Heart right ventricle (tissue), 16 donors: ENCODE measurements at regions not wholly inside any gene's neighbourhood (a gene's known extent, or its start where the extent isn't known, plus 50 kb on each side); places are given as distances from the start of the nearest gene placed in this dataset.

Experiments
- ATAC-seq, 8 donors: fragments of 200-7000 bp; cut with Tn5 transposase; one replicate each; pipeline ENCODE4 v1.9.1; 2020; ENCODE audit warnings: mild to moderate bottlenecking in 8 of 8, moderate library complexity in 8 of 8, moderate number of reproducible peaks in 1 of 8
- DNase-seq, 2 donors: peaks; one replicate each; pipeline ENCODE4 v3.0.0-alpha.2; 2020
- H3K27ac ChIP-seq, 10 donors: fragments of 200-600 bp; sonication (generic) in 2 of 10; one replicate each; pipeline versions ENCODE4 v1.5.0 to v1.8.0; 2020 to 2022; ENCODE audit warnings: mild to moderate bottlenecking in 3 of 10
- H3K27me3 ChIP-seq, 7 donors: fragments of 200-600 bp; one replicate each; pipeline ENCODE4 v1.8.0; 2021 to 2022; ENCODE audit warnings: mild to moderate bottlenecking in 2 of 7
- H3K36me3 ChIP-seq, 9 donors: fragments of 200-600 bp; sonication (generic) in 1 of 9; one replicate each; pipeline versions ENCODE4 v1.5.0 to v1.8.0; 2020 to 2022; ENCODE audit warnings: mild to moderate bottlenecking in 2 of 9
- H3K4me1 ChIP-seq, 9 donors: fragments of 200-600 bp; sonication (generic) in 1 of 9; one replicate each; pipeline versions ENCODE4 v1.5.0 to v1.8.0; 2020 to 2022; ENCODE audit warnings: mild to moderate bottlenecking in 4 of 9
- H3K4me3 ChIP-seq, 10 donors: fragments of 200-600 bp; sonication (generic) in 2 of 10; one replicate each; pipeline versions ENCODE4 v1.5.0 to v1.8.0; 2020 to 2022; ENCODE audit warnings: mild to moderate bottlenecking in 7 of 10, moderate library complexity in 2 of 10
- H3K9me3 ChIP-seq, 11 donors: fragments of 200-600 bp in 10 of 11; sonication (generic) in 2 of 11; one replicate each; pipeline versions ENCODE4 v1.5.0 to v1.8.0; 2013 to 2022; ENCODE audit warnings: mild to moderate bottlenecking in 2 of 11, control low read depth in 1 of 11, moderate library complexity in 1 of 11
- WGBS, 2 donors: extraction: QIAGEN DNeasy Blood & Tissue Kit; methylation state at CpG; one replicate each; pipeline ENCODE4 v1.1.7; 2013; ENCODE audit warnings: inconsistent platforms in 1 of 2; 5-methylcytosine and 5-hydroxymethylcytosine counted together
- intact Hi-C, 10 donors: fragments of 100-400 bp; cut with DNase I; formaldehyde crosslinking; loops; one replicate each; pipeline versions ENCODE4 v1.11.1 to v1.14.2; 2022
- TF ChIP-seq, protein P1 (sequence below), 9 donors: fragments of 200-600 bp; sonication (generic) in 2 of 9; IDR thresholded peaks; one replicate each; pipeline versions ENCODE4 v1.5.0 to v1.8.0; 2021 to 2022; ENCODE audit warnings: antibody characterized with exemption in 9 of 9, mild to moderate bottlenecking in 5 of 9, moderate library complexity in 1 of 9
- donor health status: Arrhythmogenic right ventricular cardiomyopathy.
- donor health status: ischemic (EF 13 %, LVEDD 7.1; RV severe dilation, severe dysfunction).
- donor health status: healthy with polysubstance abuse.
- donor health status: DM: no; HTN: yes; CAD: no.
- donor health status: DM: no; HTN: no; CAD: no.
- donor health status: ischemic (EF 25% LVEDD 6.9; RV normal size, moderate dysfunction).
- donor health status: ischemic (EF 25% LVEDD 5.7; RV mildly dilated, moderate dysfunction).
- donor health status: healthy.
- donor health status: DM: yes; HTN: yes; CAD: no.
- donor health status: Ischemic cardiomyopathy.
- donor health status: ischemic (EF 35%, LVEDD 5.7; RV mildly dilated, moderate dysfunction).
- donor health status: nonischemic (EF 11% LVEDD 7.7; RV severe dilation, severe dysfunction).
- donor health status: DM: yes; HTN: yes; CAD: no.
- donor health status: PGD.
- donor health status: ischemic (EF 29% LVEDD 5.4; RV normal size, mild dysfunction).
- donor health status: nonischemic (EF 23%, LVEDD 6.1; RV moderate dilation, normal function).

DNA sequence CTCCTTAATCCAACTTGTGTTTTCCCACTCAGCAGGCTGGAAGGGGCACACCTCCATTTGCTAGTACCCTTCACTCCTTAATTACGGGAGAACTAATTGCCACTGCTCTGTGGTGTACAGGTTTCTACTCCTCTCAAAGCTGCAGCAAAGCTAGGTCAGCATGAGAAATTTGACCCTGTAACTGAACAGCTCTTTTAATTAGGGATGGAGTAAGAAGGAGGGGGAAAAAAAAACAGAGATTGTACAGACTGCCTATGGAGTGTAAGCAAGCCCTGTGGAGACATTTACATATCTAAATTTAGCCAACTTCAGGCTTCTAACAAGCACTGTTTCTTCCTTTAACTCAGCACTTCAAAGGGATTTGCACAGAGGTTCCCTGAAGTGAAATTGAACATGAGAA is 629.7 kb upstream of the SETBP1 start:
- DNase-seq (no peak), ATAC-seq (peak in 1 of 8 donors; percentile 44)
- H3K36me3 ChIP-seq = no peaks in the 10 kb centered on the region
- peaks cover 0 to 7% (median 0%) of the 10 kb centered on the region in 9 donors for H3K4me1 ChIP-seq
- H3K9me3 ChIP-seq = no peaks in the 10 kb centered on the region
- H3K27ac ChIP-seq = no peak overlapping the region
- WGBS, 2 donors = 26 to 31% methylated on average over 1 of the region's 1 CpG
- TF ChIP-seq, protein P1, sequence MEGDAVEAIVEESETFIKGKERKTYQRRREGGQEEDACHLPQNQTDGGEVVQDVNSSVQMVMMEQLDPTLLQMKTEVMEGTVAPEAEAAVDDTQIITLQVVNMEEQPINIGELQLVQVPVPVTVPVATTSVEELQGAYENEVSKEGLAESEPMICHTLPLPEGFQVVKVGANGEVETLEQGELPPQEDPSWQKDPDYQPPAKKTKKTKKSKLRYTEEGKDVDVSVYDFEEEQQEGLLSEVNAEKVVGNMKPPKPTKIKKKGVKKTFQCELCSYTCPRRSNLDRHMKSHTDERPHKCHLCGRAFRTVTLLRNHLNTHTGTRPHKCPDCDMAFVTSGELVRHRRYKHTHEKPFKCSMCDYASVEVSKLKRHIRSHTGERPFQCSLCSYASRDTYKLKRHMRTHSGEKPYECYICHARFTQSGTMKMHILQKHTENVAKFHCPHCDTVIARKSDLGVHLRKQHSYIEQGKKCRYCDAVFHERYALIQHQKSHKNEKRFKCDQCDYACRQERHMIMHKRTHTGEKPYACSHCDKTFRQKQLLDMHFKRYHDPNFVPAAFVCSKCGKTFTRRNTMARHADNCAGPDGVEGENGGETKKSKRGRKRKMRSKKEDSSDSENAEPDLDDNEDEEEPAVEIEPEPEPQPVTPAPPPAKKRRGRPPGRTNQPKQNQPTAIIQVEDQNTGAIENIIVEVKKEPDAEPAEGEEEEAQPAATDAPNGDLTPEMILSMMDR (IDR thresholded peaks at IDR 0.05) = no peak
- H3K27me3 ChIP-seq = no peaks in the 10 kb centered on the region
- no peak overlapping the region for H3K4me3 ChIP-seq
- intact Hi-C loops = no loop called here

DNA sequence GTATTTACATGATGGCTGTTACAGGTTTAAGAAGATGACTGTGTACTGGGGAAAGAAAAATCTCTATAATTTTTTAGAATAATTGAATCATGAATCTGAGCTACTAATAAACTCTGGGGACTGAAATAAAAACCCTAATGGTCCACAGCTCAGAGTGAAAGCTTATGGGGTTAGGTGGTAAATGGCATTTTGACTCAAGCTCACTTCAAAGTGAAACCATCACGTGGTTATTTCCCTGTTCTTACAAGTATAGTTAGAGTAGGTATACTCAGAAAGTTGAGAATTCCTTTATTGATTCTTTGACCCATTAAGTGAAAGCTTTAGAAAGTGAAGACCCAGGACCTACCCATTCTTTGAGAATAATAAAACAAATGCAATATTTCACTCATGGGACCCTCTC is 626.2 kb upstream of the SETBP1 start:
- Histone ChIP-seq H3K4me1 (peaks cover 0 to 7% (median 0%) of the 10 kb centered on the region in 9 donors), H3K9me3 (no peaks in the 10 kb centered on the region), H3K27me3 (no peaks in the 10 kb centered on the region), H3K4me3 (no peak overlapping the region), H3K36me3 (no peaks in the 10 kb centered on the region), H3K27ac (no peak overlapping the region)
- intact Hi-C loops = no loop called here
- 67 to 78% methylated on average over 1 of the region's 1 CpG for whole genome bisulfite sequencing, 2 donors
- ATAC-seq (no peak), DNase-seq (no peak)
- TF ChIP-seq, protein P1 (IDR thresholded peaks at IDR 0.05) = no peak

DNA sequence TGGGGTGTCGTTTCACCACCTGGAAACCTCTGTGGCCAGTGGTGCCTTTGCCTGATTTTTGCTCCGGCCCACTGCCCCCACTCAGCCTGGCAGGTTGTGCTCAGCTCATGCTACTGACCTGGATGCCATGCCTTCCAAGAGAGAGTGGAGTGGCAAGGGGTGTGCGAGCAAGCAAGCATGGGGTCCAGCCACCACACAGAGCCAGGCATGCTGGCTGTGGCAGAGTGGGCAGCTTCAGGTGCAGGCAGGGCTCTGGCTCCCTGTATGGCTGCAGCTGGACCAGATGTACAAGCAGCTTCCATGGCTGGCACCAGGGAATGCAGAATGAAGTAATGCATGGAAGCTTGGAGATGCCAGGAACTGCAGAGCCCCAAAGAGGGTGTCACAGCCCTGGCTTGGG is 620.5 kb upstream of the SETBP1 start:
- intact Hi-C loops = no loop called here
- Histone ChIP-seq H3K36me3 (no peaks in the 10 kb centered on the region), H3K4me3 (no peak overlapping the region), H3K27ac (no peak overlapping the region), H3K9me3 (no peaks in the 10 kb centered on the region), H3K27me3 (no peaks in the 10 kb centered on the region), H3K4me1 (no peaks in the 10 kb centered on the region)
- TF ChIP-seq, protein P1 (IDR thresholded peaks at IDR 0.05) = no peak
- 84 to 92% methylated on average over 3 of the region's 3 CpGs for WGBS, 2 donors
- DNase-seq = no peak
- peak in 1 of 8 donors; percentile 28 for ATAC-seq

DNA sequence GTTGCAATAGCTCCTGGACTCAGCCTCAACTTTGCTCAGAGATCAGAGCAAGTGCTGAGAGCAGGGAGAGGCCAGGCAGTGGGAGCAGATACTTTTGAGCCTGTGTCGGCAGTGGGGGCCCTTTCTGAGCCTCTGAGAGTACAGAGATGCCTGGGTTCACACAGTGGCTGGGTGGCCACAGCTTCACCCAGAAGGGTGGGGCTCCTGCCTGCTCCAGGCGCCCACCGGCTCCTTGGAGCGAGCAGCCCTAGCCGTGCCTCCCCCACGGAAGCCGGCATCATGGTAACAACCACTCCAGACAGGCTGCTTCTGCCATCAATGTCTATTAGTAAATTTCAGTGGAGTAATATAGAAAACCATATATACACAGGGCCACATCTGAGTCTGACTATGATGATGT is 619.2 kb upstream of the SETBP1 start:
- DNase-seq = no peak
- Histone ChIP-seq H3K4me1 (no peaks in the 10 kb centered on the region), H3K27ac (no peak overlapping the region), H3K36me3 (no peaks in the 10 kb centered on the region), H3K4me3 (no peak overlapping the region), H3K9me3 (no peaks in the 10 kb centered on the region), H3K27me3 (no peaks in the 10 kb centered on the region)
- no peak for ATAC-seq
- 96 to 97% methylated on average over 7 of the region's 7 CpGs for WGBS, 2 donors
- TF ChIP-seq, protein P1 (IDR thresholded peaks at IDR 0.05) = no peak
- intact Hi-C loops = no loop called here

DNA sequence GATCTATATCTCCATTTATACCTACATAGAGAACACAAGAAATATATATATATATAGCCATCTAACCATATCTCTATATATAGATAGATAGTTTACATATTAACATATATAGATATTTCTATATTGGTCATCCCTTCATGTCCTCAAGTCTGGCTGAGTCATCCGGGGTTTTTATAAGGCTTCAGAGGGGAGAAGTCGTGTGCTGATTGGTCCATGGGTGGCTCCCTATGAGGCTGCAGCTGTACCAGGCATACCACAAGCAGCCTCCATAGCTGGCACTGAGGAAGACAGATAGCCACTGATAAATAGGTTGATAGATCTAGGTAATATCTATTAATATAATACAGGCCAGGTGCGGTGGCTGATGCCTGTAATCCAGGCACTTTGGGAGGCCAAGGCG is 618.3 kb upstream of the SETBP1 start:
- no peak for ATAC-seq
- Histone ChIP-seq H3K36me3 (no peaks in the 10 kb centered on the region), H3K9me3 (no peaks in the 10 kb centered on the region), H3K4me1 (no peaks in the 10 kb centered on the region), H3K4me3 (no peak overlapping the region), H3K27me3 (no peaks in the 10 kb centered on the region), H3K27ac (no peak overlapping the region)
- TF ChIP-seq, protein P1 (IDR thresholded peaks at IDR 0.05) = no peak
- WGBS, 2 donors = 91 to 97% methylated on average over 4 of the region's 4 CpGs
- DNase-seq = no peak
- intact Hi-C loops = no loop called here
